ENCODE measurements at regions not wholly inside any gene's neighbourhood (a gene's known extent, or its start where the extent isn't known, plus 50 kb on each side); places are given as distances from the start of the nearest gene placed in this dataset.

- no peak for TF ChIP-seq CTCF (IDR thresholded peaks at IDR 0.05; ENCODE audit: low read depth, low read length)
- no peak for DNase-seq (ENCODE audit: low read depth in 1 of 2, low spot score in 1 of 2)
- Histone ChIP-seq H3K36me3 (no peaks in the 10 kb centered on the region), H3K27me3 (no peaks in the 10 kb centered on the region), H3K27ac (no peak overlapping the region), H3K4me3 (no peak overlapping the region), H3K4me1 (ENCODE audit: low read depth) (peaks cover 3% of the 10 kb centered on the region), H3K9me3 (ENCODE audit: low read depth) (no peaks in the 10 kb centered on the region)
These were observed 761.0 kb upstream of the ARRDC4 start for GRCh38 chr15:97199393-97200051.

GRCh38 chr15:97200161-97200560 lies 760.3 kb upstream of the ARRDC4 start:
- no peak for DNase-seq (ENCODE audit: low read depth in 1 of 2, low spot score in 1 of 2)
- TF ChIP-seq CTCF (IDR thresholded peaks at IDR 0.05; ENCODE audit: low read depth, low read length) = no peak
- no peak overlapping the region for H3K4me3 ChIP-seq
- no peaks in the 10 kb centered on the region for H3K27me3 ChIP-seq
- no peaks in the 10 kb centered on the region for H3K36me3 ChIP-seq
- no peak overlapping the region for H3K27ac ChIP-seq
- H3K4me1 ChIP-seq (ENCODE audit: low read depth) = peaks cover 3% of the 10 kb centered on the region
- no peaks in the 10 kb centered on the region for H3K9me3 ChIP-seq (ENCODE audit: low read depth)

- TF ChIP-seq CTCF (IDR thresholded peaks at IDR 0.05; ENCODE audit: low read depth, low read length) = no peak
- Histone ChIP-seq H3K4me3 (no peak overlapping the region), H3K27me3 (no peaks in the 10 kb centered on the region), H3K9me3 (ENCODE audit: low read depth) (no peaks in the 10 kb centered on the region), H3K4me1 (ENCODE audit: low read depth) (no peaks in the 10 kb centered on the region), H3K27ac (no peak overlapping the region), H3K36me3 (no peaks in the 10 kb centered on the region)
- DNase-seq (ENCODE audit: low read depth in 1 of 2, low spot score in 1 of 2) = no peak
These were observed 750.2 kb upstream of the ARRDC4 start for GRCh38 chr15:97210277-97210676.

- TF ChIP-seq CTCF (IDR thresholded peaks at IDR 0.05; ENCODE audit: low read depth, low read length) = no peak
- H3K27me3 ChIP-seq = no peaks in the 10 kb centered on the region
- H3K27ac ChIP-seq = no peak overlapping the region
- no peaks in the 10 kb centered on the region for H3K36me3 ChIP-seq
- no peaks in the 10 kb centered on the region for H3K9me3 ChIP-seq (ENCODE audit: low read depth)
- DNase-seq (ENCODE audit: low read depth in 1 of 2, low spot score in 1 of 2) = no peak
- H3K4me1 ChIP-seq (ENCODE audit: low read depth) = no peaks in the 10 kb centered on the region
- no peak overlapping the region for H3K4me3 ChIP-seq
These were observed 744.9 kb upstream of the ARRDC4 start for GRCh38 chr15:97215629-97216028.

GRCh38 chr15:97224191-97224641 lies 736.3 kb upstream of the ARRDC4 start:
- no peak overlapping the region for H3K4me3 ChIP-seq
- DNase-seq (ENCODE audit: low read depth in 1 of 2, low spot score in 1 of 2) = no peak
- TF ChIP-seq CTCF (IDR thresholded peaks at IDR 0.05; ENCODE audit: low read depth, low read length) = no peak
- no peaks in the 10 kb centered on the region for H3K9me3 ChIP-seq (ENCODE audit: low read depth)
- H3K36me3 ChIP-seq = no peaks in the 10 kb centered on the region
- no peaks in the 10 kb centered on the region for H3K4me1 ChIP-seq (ENCODE audit: low read depth)
- H3K27ac ChIP-seq = no peak overlapping the region
- H3K27me3 ChIP-seq = no peaks in the 10 kb centered on the region
